GM21367 (cell line): ENCODE measurements at regions not wholly inside any gene's neighbourhood (a gene's known extent, or its start where the extent isn't known, plus 50 kb on each side); places are given as distances from the start of the nearest gene placed in this dataset.
"Not testable (repeated sequence)": the region's sequence is repeated elsewhere in the genome, so short reads cannot be mapped to it uniquely, and the experiment has no call there.

Experiments
- ATAC-seq: cut with Tn5 transposase; IDR thresholded peaks from one replicate; pipeline ENCODE4 v1.9.1; 2021; ENCODE audit not compliant: unreplicated experiment

- no peak for ATAC-seq
These were observed 77.4 kb downstream of the MS4A13 start for GRCh38 chr11:60592601-60593000.

GRCh38 chr11:60594998-60595642 is 79.9 kb downstream of the MS4A13 start:
- peak; percentile 51 for ATAC-seq

- no peak for ATAC-seq
These were observed 91.9 kb upstream of the MS4A8 start for GRCh38 chr11:60607483-60607882.

GRCh38 chr11:60609632-60610031 is 89.8 kb upstream of the MS4A8 start:
- no peak for ATAC-seq

DNA sequence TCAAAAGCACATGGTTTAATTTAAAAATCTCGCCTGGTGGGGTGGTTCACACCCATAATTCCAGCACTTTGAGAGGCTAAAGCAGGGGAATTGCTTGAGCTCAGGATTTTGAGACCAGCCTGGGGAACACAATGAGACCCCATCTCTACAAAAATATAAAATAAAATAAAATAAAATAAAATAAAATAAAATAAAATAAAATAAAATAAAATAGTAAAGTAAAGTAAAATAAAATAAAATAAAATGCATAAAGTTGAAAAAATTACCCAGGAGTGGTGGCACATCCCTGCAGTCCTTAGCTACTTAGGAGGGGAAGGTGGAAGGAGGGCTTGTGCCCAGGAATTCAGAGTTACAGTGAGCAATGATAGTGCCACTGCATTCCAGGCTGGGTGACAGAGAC is 88.7 kb upstream of the MS4A8 start:
- no peak for ATAC-seq

DNA sequence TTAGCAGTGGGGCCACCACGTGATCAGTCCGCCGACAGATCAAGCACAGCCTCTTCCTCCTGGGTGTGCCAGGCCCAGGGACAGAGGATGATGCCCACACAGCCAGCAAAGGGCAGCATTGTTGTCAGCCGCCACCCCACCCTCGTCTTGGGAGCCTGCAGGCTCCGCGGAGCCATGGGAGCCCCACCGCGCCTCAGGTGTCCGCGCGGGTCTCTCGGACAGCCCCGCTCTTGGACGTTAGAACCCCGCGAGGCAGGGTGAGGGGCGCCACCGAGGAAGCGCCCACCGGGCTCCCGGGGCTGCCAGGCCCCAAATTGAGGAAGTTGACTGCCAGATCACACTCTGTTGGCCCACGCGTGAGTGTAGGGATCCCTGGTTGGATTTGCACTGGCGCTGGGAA is 83.9 kb upstream of the MS4A8 start:
- no peak for ATAC-seq

- not testable (repeated sequence) for ATAC-seq
These were observed 77.5 kb upstream of the MS4A8 start for GRCh38 chr11:60621940-60622339.

GRCh38 chr11:60622776-60623175 is 76.6 kb upstream of the MS4A8 start:
- ATAC-seq: not testable (repeated sequence)

- no peak for ATAC-seq
These were observed 74.2 kb upstream of the MS4A8 start for GRCh38 chr11:60625262-60625661.

- no peak for ATAC-seq
These were observed 70.0 kb upstream of the MS4A8 start for GRCh38 chr11:60629399-60629798.

- no peak for ATAC-seq
These were observed 67.5 kb upstream of the MS4A8 start for GRCh38 chr11:60631944-60632343.

GRCh38 chr11:60633645-60634044 is 65.8 kb upstream of the MS4A8 start:
- peak; percentile 55 for ATAC-seq

DNA sequence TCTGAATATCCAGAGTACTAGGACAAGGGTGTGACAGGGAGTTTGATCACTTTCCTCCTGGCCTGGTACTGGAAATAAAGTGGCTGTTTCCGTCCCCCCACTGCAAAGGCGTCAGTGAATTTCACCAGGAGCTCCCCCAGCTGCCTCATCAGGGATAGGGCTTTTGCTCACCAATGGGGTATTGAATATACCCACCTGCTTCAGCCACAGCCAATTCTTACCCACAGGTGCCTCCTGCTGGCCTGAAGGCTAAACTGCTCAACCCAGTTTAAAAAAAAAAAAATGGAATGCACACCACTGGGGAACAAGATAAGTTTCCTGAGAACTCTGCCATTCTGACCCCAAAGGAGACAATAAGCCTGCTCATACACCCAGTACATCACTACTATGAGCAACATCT is 65.3 kb upstream of the MS4A8 start:
- ATAC-seq: peak; percentile 31

GRCh38 chr11:60641940-60642339 is 57.5 kb upstream of the MS4A8 start:
- ATAC-seq: no peak

DNA sequence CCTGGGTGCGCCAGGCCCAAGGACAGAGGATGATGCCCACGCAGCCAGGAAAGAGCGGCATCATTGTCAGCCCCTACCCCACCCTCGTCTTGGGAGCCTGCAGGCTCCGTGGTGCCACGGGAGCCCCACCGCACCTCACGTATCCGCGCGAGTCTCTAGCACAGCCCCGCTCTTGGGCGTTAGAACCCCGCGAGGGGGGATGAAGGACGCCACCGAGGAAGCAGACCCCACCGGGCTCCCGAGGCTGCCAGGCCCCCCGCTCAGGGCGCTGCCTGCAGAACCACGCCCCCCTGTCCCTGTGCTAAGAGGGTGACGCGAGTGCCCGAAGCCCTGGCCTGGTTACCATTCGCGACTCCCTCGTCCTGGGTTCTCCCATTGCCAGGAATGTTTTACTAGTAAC is 52.3 kb upstream of the MS4A8 start:
- ATAC-seq: no peak
